Activated CD8-positive, alpha-beta T cell treated with anti-CD3 and anti-CD28 coated beads for 36 hours (primary cell): ENCODE measurements at regions not wholly inside any gene's neighbourhood (a gene's known extent, or its start where the extent isn't known, plus 50 kb on each side); places are given as distances from the start of the nearest gene placed in this dataset.

Experiments used
- ATAC-seq: fragments of 200-7000 bp; cut with Tn5 transposase; one replicate; pipeline ENCODE4 v1.10.0; 2021; ENCODE audit warnings: mild to moderate bottlenecking, moderate library complexity
- CTCF ChIA-PET: fragments of 350-600 bp; sonication (Branson Sonifier 250); formaldehyde crosslinking; loops from one replicate; lab custom pipeline; 2021; ENCODE audit warnings: antibody characterized with exemption; lab: Charles Lee
- POLR2A ChIA-PET: fragments of 350-600 bp; sonication (Branson Sonifier 250); formaldehyde crosslinking; loops from one replicate; lab custom pipeline; 2021; ENCODE audit warnings: antibody characterized with exemption; lab: Charles Lee
- DNase-seq: peaks from one replicate; pipeline ENCODE4 v3.0.0-alpha.2; 2020
- H3K27ac Mint-ChIP-seq: one replicate; pipeline ENCODE4 v1.8.0; 2021; ENCODE audit warnings: mild to moderate bottlenecking, mixed read lengths
- H3K27me3 Mint-ChIP-seq: one replicate; pipeline ENCODE4 v1.8.0; 2021; ENCODE audit warnings: mixed read lengths
- H3K36me3 Mint-ChIP-seq: one replicate; pipeline ENCODE4 v1.8.0; 2021; ENCODE audit warnings: low read depth, mixed read lengths
- H3K4me1 Mint-ChIP-seq: one replicate; pipeline ENCODE4 v1.8.0; 2021; ENCODE audit warnings: low read depth, mixed read lengths
- H3K4me3 Mint-ChIP-seq: one replicate; pipeline ENCODE4 v1.8.0; 2021; ENCODE audit warnings: mild to moderate bottlenecking, moderate library complexity, mixed read lengths
- H3K9me3 Mint-ChIP-seq: one replicate; pipeline ENCODE4 v1.8.0; 2021; ENCODE audit warnings: mixed read lengths
- intact Hi-C: fragments of 100-400 bp; cut with micrococcal nuclease; formaldehyde crosslinking; loops from one replicate; pipeline ENCODE4 v1.10.0; 2022
- TF ChIP-seq, protein P1 (sequence below): fragments of 200-600 bp; IDR thresholded peaks from one replicate; pipeline ENCODE4 v1.8.0; 2022; ENCODE audit warnings: antibody characterized with exemption, mild to moderate bottlenecking

- POLR2A ChIA-PET, result no interaction called here
- Mint-ChIP-seq H3K27me3 (no peaks in the 10 kb centered on the region), H3K4me3 (no peak overlapping the region), H3K36me3 (no peaks in the 10 kb centered on the region), H3K9me3 (peaks cover 3% of the 10 kb centered on the region), H3K27ac (no peak overlapping the region), H3K4me1 (no peaks in the 10 kb centered on the region)
- TF ChIP-seq, protein P1, sequence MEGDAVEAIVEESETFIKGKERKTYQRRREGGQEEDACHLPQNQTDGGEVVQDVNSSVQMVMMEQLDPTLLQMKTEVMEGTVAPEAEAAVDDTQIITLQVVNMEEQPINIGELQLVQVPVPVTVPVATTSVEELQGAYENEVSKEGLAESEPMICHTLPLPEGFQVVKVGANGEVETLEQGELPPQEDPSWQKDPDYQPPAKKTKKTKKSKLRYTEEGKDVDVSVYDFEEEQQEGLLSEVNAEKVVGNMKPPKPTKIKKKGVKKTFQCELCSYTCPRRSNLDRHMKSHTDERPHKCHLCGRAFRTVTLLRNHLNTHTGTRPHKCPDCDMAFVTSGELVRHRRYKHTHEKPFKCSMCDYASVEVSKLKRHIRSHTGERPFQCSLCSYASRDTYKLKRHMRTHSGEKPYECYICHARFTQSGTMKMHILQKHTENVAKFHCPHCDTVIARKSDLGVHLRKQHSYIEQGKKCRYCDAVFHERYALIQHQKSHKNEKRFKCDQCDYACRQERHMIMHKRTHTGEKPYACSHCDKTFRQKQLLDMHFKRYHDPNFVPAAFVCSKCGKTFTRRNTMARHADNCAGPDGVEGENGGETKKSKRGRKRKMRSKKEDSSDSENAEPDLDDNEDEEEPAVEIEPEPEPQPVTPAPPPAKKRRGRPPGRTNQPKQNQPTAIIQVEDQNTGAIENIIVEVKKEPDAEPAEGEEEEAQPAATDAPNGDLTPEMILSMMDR, result no peak
- no peak for DNase-seq
- CTCF ChIA-PET, result no interaction called here
- ATAC-seq, result no peak
- intact Hi-C loops, result no loop called here
Measured at GRCh38 chr4:57661517-57662090, 551.4 kb upstream of the IGFBP7 start.

- POLR2A ChIA-PET, result no interaction called here
- H3K4me1 Mint-ChIP-seq, result no peaks in the 10 kb centered on the region
- H3K36me3 Mint-ChIP-seq, result no peaks in the 10 kb centered on the region
- CTCF ChIA-PET, result no interaction called here
- no peak overlapping the region for H3K27ac Mint-ChIP-seq
- H3K4me3 Mint-ChIP-seq, result no peak overlapping the region
- TF ChIP-seq, protein P1, result no peak
- no peaks in the 10 kb centered on the region for H3K27me3 Mint-ChIP-seq
- DNase-seq (no peak), ATAC-seq (no peak)
- H3K9me3 Mint-ChIP-seq, result no peaks in the 10 kb centered on the region
- intact Hi-C loops, result no loop called here
Measured at GRCh38 chr4:57658673-57659072, 548.5 kb upstream of the IGFBP7 start.

DNA sequence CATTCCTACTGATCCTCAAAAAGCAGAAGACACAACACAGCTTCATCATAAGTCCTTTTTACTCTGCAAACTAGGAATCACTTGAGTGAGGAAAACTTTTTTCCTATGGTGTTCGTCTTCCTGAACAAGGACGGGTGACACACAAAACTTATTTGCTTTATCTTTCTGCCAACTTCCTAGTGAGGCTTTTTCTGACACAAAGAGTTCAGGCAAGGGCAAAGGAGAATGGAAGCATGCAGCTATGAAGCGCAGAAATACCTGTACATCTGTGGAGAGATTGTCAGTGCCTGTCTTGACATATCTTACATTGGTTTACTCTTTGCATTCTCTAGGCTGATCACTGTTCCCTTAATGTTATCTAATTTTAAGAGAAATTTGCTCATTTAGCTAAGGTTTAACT lies 548.0 kb upstream of the IGFBP7 start:
- no peak for DNase-seq
- no peak for ATAC-seq
- H3K4me3 Mint-ChIP-seq, result no peak overlapping the region
- H3K36me3 Mint-ChIP-seq, result no peaks in the 10 kb centered on the region
- no peaks in the 10 kb centered on the region for H3K9me3 Mint-ChIP-seq
- ChIA-PET CTCF (no interaction called here), POLR2A (no interaction called here)
- TF ChIP-seq, protein P1, result no peak
- intact Hi-C loops, result no loop called here
- H3K27me3 Mint-ChIP-seq, result no peaks in the 10 kb centered on the region
- H3K27ac Mint-ChIP-seq, result no peak overlapping the region
- no peaks in the 10 kb centered on the region for H3K4me1 Mint-ChIP-seq

DNA sequence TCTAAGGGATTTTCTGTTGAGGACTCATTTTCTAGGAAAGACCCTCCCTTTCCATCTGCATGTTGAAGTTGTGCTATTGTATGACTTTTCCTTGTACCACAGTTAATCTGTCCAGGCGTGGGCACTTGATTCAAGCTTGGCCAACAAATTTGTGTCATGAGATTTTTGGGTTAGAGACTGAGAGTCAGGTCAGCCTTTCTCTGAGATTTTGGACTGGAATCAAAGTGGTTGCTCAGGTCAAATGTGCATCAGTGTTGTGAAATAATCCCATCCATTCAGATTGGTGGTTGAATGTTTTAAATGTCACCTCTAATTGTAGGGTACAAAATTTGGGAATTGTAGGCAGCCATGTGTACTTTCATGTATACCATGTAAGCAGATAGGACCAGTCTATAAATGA lies 545.2 kb upstream of the IGFBP7 start:
- H3K4me3 Mint-ChIP-seq, result no peak overlapping the region
- TF ChIP-seq, protein P1, result no peak
- H3K27me3 Mint-ChIP-seq, result no peaks in the 10 kb centered on the region
- intact Hi-C loops, result no loop called here
- no peak for DNase-seq
- H3K36me3 Mint-ChIP-seq, result no peaks in the 10 kb centered on the region
- POLR2A ChIA-PET, result no interaction called here
- no peaks in the 10 kb centered on the region for H3K9me3 Mint-ChIP-seq
- CTCF ChIA-PET, result no interaction called here
- H3K27ac Mint-ChIP-seq, result no peak overlapping the region
- no peak for ATAC-seq
- H3K4me1 Mint-ChIP-seq, result no peaks in the 10 kb centered on the region

GRCh38 chr4:57652779-57653178 lies 542.6 kb upstream of the IGFBP7 start:
- no peaks in the 10 kb centered on the region for H3K9me3 Mint-ChIP-seq
- no peaks in the 10 kb centered on the region for H3K27me3 Mint-ChIP-seq
- ChIA-PET CTCF (no interaction called here), POLR2A (no interaction called here)
- DNase-seq (no peak), ATAC-seq (no peak)
- intact Hi-C loops, result no loop called here
- H3K27ac Mint-ChIP-seq, result no peak overlapping the region
- TF ChIP-seq, protein P1, result no peak
- H3K4me3 Mint-ChIP-seq, result no peak overlapping the region
- no peaks in the 10 kb centered on the region for H3K36me3 Mint-ChIP-seq
- H3K4me1 Mint-ChIP-seq, result no peaks in the 10 kb centered on the region
